Limb (tissue), 2 donors: ENCODE measurements at regions not wholly inside any gene's neighbourhood (a gene's known extent, or its start where the extent isn't known, plus 50 kb on each side); places are given as distances from the start of the nearest gene placed in this dataset.

Experiments
- DNase-seq, 2 donors: peaks; one replicate each; pipeline ENCODE4 v3.0.0-alpha.2; 2016; ENCODE audit errors: extremely low spot score in 2 of 2

DNA sequence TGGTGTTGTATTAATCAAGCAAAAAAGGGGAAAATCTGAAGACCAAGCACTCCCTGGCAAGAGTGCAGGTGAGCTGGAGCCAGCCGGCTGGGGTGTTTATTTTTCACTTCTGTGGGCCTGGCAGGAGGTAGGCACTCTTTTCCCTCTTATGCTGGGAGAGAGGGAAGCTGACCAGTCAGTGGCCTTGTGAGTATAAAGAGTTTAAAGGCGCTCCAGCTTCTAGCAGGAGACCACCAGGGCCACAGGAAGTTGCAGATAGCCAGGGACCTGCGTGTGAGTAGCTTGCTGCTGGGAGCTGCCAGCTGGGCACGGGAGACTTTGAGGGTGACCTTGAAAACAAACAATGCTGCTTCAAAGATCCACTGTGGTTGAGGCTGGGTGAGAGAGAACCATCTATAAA, 217.4 kb upstream of the PWP1 start:
- DNase-seq, result no peak

DNA sequence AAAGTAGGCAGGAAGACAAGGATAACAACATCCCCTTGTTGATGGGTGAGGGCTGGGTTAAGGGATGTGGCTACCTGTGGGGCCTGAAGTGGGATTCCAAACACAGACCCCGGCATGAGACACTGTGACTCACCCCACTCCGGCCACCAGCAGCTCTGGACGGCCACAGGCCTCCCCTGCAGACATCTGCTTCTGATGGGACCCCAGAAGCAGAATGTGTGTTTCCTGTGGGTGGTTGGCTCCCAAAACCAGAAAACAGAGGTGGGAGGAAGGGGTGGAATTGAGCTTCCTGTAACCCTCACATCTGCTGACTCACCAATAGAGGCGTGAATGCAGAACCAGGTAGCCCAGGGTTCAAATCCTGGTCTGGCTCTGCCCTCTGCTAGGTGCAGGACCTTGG, 216.6 kb upstream of the PWP1 start:
- no peak for DNase-seq

DNA sequence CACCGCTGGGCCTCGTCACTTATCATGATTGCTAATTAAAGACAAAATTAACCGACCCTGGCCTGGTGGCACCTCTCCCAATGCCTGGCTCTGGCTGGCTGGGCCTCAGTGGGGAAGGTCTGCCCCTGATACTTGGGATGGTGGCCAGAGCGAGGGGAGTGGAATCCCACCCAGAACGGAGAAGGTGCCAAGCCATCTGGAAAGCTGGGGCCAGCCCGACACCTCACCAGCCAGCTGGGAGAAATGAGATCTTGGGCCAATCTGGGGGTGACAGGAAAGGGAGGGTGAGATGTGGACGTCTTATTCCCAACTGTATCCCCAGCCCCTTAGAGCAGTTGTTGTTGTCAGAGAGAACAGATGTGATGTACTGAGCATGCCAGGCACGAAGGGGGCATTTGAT, 215.0 kb upstream of the PWP1 start:
- DNase-seq, result no peak

DNA sequence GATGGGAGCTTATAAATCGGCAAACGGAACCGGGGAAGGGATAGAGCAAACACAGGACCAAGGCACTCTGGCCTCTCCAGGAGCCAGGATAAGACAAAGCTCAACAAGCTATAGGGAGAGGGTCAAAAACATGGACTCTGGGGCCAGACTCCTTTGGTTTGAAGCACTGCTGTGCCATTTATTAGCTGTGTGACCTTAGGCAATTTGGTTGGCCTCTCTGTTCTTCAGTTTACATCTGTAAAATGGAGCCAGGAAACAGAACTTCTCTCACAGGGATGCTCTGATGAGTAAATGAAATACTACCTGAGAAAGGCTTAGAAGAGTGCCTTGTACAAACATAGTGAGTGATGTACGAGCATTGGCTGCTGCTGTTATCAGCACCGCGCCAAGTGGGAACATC, 213.3 kb upstream of the PWP1 start:
- DNase-seq, result no peak

DNA sequence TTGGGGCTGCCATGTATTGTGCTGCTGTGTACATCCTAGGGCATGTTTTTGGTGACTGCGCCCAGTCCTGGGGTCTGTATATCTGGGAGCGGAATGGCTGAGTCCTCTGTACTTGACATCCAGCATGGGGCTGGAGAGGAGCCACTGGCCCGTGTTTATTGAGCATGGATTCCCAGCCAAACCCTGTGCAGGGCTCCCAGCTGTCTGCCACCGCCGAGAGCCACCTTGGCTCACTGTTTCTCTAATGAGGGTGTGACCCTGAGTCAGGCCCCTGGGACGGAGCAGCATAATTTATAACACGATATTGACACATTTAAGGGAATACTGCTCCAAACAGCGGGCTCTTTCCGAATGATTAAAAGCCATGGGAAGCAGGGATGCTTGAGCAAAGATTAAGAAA, 211.5 kb upstream of the PWP1 start:
- DNase-seq, result no peak

- DNase-seq, result no peak
Measured at GRCh38 chr12:107474639-107475539, 210.7 kb upstream of the PWP1 start.

GRCh38 chr12:107475900-107476299, 209.7 kb upstream of the PWP1 start:
- no peak for DNase-seq

DNA sequence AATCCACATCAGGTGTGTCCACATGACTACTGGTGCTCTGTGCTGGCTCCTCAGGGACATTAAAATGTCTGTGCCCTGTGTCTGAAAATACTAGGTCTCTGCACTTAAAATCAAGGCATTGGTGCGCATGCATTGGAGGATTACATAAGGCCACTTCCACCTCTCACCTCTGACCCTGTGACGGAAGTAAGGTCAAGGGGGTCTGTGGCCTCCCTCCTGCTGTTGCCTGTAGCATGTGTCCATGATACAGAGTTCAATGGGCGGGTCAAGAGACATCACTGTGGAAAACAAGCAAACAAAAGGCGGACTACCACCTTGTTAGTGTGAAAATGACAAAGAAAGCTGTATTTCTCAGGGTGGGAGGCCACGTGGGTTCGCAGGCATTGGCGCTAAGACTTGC, 208.6 kb upstream of the PWP1 start:
- no peak for DNase-seq

DNA sequence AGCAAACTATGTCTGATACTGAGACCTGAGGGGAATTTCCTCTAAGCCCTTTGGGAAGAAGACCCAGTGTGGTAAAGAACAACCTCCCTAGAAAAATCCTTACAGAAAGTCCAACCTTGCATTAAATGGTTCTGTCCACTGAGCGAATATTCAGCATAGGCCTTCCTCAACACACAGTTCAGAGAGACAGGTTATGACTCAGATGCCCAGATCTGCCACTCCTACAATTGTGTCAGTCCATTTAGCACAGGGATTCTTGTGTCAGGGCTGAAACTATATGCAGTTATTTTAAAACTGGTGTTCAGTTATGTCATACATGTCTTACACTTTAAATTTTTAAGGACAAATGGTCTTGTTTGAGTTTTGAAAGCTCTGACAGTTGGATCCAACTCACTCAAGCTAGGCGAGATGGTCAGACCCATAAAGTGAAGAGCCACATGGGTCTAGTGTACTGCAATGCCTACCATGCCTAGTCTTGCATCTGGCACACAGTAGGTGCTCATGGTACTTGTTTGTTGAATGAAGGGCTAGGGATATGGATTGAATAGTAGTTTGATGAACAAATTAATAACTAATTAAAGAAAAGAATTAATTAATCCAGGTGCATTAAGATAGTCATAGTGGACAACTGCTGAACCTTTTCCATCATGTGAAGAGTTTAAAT, 207.5 kb upstream of the PWP1 start:
- no peak for DNase-seq

DNA sequence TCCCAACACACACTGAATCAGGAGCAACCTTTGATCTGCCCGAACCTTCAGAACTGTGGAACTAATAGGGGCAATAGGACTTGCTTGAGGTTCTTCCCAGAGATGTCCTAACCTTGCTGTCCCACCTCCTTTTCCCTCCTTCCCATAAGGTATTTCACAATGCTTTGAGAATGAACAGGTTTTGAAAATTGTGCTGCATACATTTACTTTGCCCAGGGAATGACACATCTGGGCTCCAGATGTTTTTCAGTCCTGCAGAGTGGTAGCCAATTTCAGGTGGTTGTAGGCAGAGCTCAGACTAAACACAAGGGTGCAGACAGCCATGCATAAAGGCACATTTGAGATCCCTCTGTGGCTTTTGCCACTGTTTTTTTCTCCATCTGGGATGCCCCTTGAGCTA, 206.7 kb upstream of the PWP1 start:
- DNase-seq, result no peak

DNA sequence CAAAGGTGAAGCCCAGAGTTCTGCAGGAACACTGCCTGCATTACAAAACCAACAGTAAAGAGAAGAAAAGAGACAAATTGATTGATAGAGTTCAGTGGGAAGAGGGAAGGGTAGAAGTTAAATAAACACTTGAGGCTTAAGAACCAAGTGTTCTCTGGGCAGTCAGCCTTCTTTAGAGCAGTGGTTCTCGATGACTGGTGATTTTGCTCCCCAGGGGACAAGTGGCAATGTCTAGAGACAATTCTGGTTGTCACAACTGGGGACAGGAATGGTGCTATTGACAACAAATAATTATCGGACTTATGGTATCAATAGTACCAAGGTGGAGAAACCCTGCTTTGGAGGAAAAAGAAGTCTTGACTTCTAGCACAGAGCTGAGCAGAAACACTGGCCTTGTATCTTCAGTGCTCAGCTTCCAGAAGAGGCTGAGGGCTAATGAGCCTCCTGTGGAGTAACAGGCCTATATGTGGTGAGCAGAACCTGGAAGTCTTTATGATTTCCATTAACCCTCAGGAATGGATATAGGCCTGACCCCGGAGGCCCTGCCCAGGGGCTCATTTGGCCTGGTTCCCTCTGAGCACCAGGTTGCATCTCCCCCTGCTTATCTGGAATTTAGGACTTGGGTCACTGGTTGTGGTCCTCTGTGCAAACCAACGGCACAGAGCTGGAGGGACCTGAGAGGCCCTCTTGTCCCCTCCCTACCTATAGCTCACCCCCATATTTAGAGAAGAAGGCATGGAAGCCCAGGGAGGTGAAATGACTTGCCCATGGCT, 204.6 kb upstream of the PWP1 start:
- no peak for DNase-seq

DNA sequence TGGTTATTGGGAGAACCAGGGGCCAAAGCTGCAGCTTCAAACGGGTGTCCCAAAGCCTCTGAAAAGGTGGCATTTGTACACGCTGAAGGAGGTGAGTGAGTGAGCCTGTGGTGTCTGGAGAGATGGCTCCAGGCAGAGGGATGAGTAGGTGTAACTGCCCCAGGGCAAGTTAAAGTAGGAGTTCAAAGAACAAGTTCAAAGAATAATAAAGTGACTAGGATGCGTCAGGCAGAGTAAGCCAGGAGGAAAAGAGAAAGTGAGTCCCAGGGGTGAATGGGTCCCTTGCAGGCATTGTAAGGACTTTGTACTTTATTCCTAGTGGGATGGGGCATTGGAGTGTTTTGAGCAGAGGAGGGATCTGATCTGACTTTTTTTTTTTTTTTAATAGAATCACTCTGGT, 201.4 kb upstream of the PWP1 start:
- DNase-seq, result no peak

GRCh38 chr12:107484941-107485340, 200.7 kb upstream of the PWP1 start:
- DNase-seq, result no peak

DNA sequence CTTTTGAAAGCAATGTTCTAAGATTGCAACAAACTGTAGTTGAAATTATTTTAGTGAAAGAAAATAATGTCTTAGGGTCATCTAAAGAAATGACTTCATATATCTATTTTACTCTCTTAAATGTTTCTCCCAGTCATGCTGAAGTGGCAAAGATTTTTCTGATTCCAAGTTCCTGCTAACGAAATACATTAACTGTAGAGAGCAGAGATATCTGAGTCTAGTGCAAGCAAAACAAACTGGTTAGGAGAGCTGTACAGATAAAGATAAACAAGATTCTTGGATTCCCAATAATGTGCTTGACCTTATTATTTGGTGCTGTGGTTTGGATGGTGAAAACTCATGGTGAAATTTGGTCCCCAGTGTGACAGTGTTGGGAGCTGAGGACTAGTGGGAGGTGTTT, 199.9 kb upstream of the PWP1 start:
- no peak for DNase-seq

DNA sequence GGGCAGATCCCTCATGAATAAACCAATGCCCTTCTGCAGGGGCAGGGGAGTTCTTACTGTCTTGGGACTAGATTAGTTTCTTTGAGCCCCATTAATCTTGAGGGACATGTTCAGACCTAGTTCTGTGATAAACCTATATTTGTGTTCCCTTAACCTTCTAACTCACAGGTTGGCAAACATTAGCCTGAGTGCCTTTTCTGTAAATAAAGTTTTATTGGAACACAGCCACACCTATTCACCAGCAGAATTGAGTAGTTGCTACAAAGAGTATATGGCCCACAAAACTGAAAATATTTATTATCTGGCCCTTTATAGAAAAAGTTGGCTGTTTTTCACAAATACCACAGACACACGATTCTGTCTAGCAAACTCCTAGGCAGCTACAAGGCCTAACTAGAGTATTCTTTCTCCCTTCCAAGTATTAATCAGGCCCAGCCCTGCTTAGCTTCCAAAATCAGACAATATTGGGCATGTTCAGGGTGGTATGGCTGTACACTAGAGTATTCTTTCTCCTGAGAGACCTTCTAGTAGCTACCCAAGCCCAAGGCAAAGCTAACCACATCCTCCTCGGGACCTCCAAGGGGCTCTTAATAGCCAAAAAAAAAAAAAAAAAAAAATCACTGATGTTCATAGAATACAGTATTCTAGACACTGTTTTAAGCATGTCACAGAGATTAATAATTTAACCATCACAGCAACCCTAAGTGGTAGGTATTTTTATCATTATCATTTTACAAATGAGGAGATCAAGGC, 199.3 kb upstream of the PWP1 start:
- no peak for DNase-seq

DNA sequence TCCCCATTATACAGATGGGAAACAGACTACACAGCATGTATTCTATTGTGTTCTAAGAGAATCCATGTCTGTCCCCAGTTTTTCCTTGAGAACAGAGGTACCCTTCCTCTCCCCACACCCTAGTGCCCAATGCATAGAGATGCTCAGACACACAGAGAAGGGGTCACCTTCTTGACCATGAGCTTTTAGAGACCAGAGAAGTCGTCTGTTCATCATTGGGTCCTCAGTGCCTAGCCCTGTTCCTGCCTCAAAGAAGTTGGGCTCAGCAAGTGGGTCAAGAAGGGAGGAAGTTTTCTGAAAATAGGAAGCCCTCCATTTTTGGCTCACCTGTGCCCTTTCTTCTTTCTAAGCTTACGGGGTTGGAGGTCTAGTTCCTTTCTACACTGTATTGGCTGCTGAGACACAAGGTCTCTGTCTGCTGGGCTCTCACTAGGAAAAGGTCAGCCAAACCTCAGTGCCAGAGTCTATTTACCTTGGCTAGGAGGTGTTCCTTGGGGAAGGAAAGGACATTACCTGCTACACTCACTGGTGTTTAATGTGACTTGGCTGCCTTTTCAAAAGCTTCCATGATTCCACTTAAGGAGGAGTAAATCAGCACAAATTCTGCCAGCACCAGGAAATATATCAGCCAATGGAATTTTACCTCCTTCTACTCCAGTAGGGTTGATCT, 198.5 kb upstream of the PWP1 start:
- no peak for DNase-seq

- no peak for DNase-seq
Measured at GRCh38 chr12:107488666-107489065, 196.9 kb upstream of the PWP1 start.

DNA sequence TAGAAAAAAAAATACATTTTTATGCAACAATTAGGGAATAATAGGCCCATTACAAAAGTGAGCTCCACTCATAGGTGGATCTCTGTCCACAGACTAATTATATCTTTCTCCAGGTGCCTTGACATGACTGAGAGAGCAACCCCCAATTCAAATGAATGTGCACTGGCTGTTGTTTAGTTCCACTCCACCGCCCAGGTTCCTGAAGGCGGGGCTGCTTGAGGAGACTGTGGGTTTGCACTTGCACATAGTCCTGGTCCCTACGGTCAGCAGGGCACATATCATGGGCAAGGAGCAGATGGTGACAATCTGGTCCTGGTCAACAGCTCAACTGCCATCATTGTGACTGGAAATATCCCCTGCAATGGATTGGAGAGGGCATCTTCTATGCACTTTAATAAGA, 195.6 kb upstream of the PWP1 start:
- no peak for DNase-seq

GRCh38 chr12:107491856-107492255, 193.7 kb upstream of the PWP1 start:
- DNase-seq, result no peak

- no peak for DNase-seq
Measured at GRCh38 chr12:107492393-107493134, 193.0 kb upstream of the PWP1 start.
